Endodermal cell (in vitro differentiated cells): ENCODE measurements at regions not wholly inside any gene's neighbourhood (a gene's known extent, or its start where the extent isn't known, plus 50 kb on each side); places are given as distances from the start of the nearest gene placed in this dataset.
"Not testable (repeated sequence)": the region's sequence is repeated elsewhere in the genome, so short reads cannot be mapped to it uniquely, and the experiment has no call there.

Experiments used
- DNase-seq: peaks from one replicate; pipeline ENCODE4 v3.0.0-alpha.2; 2017
- H3K27ac ChIP-seq: 2 replicates; pipeline ENCODE4 v1.5.1; 2013; ENCODE audit warnings: mild to moderate bottlenecking, low read depth, low read length, moderate library complexity
- H3K27me3 ChIP-seq: 2 replicates; pipeline ENCODE4 v1.6.1; 2013; ENCODE audit warnings: mild to moderate bottlenecking, low read length, moderate library complexity; ENCODE audit not compliant: insufficient read depth, control insufficient read depth, poor library complexity, severe bottlenecking
- H3K36me3 ChIP-seq: 2 replicates; pipeline ENCODE4 v1.7.0; 2013; ENCODE audit warnings: mild to moderate bottlenecking, low read length, moderate library complexity; ENCODE audit not compliant: control insufficient read depth, insufficient read depth
- H3K4me1 ChIP-seq: one replicate; pipeline ENCODE4 v1.7.0; 2013; ENCODE audit warnings: low read length; ENCODE audit not compliant: control insufficient read depth, insufficient read depth
- H3K4me3 ChIP-seq: 2 replicates; pipeline ENCODE4 v1.5.1; 2013; ENCODE audit warnings: mild to moderate bottlenecking, low read length, moderate library complexity
- H3K9ac ChIP-seq: 2 replicates; pipeline ENCODE4 v1.6.1; 2013; ENCODE audit warnings: mild to moderate bottlenecking, low read length, moderate library complexity; ENCODE audit not compliant: poor library complexity, severe bottlenecking; ENCODE audit errors: extremely low read depth
- H3K9me3 ChIP-seq: 2 replicates; pipeline ENCODE4 v1.6.1; 2013; ENCODE audit warnings: mild to moderate bottlenecking, low read length, moderate library complexity; ENCODE audit not compliant: control insufficient read depth
- H3K27ac Mint-ChIP-seq: 2 replicates; pipeline ENCODE4 v1.8.0; 2020; ENCODE audit warnings: mixed read lengths
- H3K27me3 Mint-ChIP-seq: 2 replicates; pipeline ENCODE4 v1.8.0; 2021; ENCODE audit warnings: mild to moderate bottlenecking, mixed read lengths; ENCODE audit not compliant: insufficient read depth
- H3K36me3 Mint-ChIP-seq: 2 replicates; pipeline ENCODE4 v1.8.0; 2020; ENCODE audit warnings: low read depth, mixed read lengths
- H3K4me1 Mint-ChIP-seq: 2 replicates; pipeline ENCODE4 v1.8.0; 2020; ENCODE audit warnings: mixed read lengths
- H3K4me3 Mint-ChIP-seq: 2 replicates; pipeline ENCODE4 v1.8.0; 2020; ENCODE audit warnings: mild to moderate bottlenecking, moderate library complexity, mixed read lengths
- H3K9me3 Mint-ChIP-seq: 2 replicates; pipeline ENCODE4 v1.8.0; 2020; ENCODE audit warnings: mild to moderate bottlenecking, mixed read lengths
- WGBS, 2 experiments: methylation state at CpG; one replicate each; pipeline versions ENCODE4 v1.1.5 to v1.1.7; 2013; ENCODE audit warnings: missing lambda C conversion rate in 2 of 2, mixed read lengths in 1 of 2; ENCODE audit not compliant: insufficient coverage in 1 of 2, insufficient read length in 1 of 2; 5-methylcytosine and 5-hydroxymethylcytosine counted together

DNA sequence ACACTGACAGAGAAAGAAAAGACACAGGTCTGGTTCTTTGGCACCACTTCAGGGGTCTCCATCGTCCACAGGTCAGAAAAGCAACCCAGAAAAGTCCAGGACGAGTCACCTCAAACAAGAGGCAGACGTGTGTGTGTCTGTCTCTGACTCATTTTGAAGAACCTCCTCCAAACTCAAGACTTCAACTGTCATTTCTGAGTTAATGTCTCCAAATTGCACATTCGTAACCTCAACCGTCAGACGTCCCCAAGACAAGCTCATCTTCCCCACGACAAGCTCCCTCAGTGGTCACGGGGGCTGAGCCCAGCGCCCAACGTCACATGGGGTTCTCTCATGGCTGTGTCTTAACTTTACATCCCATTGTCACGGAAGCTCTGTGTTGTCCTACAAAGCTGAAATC, 70.2 kb upstream of the TNK2 start:
- H3K27ac Mint-ChIP-seq, result not testable (repeated sequence)
- 100% methylated on average over 1 of the region's 11 CpGs; no CpG with 5 or more reads in 1 of the 2 experiments for WGBS, 2 experiments

DNA sequence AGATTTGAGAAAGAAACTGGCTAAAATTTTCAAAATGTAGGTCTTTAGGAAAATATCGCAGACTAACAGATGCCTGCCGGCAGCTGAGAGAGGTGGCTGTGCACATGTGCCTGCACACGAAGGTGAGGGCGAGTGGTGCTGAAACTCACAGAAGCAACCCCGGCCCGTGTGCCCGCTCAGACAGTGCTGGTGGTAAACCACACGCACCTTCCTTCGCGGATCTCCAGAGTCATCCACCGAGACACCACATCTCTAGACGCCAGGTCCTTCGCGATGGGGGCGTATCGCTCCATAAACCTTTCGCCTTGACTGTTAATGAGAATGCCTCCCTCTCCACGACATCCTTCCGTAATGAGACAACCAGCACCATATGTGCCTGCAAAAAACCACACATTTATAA, 68.5 kb upstream of the TNK2 start:
- not testable (repeated sequence) for DNase-seq, H3K4me1 ChIP-seq
- WGBS, 2 experiments, result 83% methylated on average over 3 of the region's 19 CpGs; no CpG with 5 or more reads in 1 of the 2 experiments

More for the DNA sequence above, 70.2 kb upstream of the TNK2 start:
- not testable (repeated sequence) for DNase-seq, H3K27me3 Mint-ChIP-seq, H3K9me3 Mint-ChIP-seq, H3K27me3 ChIP-seq, H3K4me1 Mint-ChIP-seq, H3K27ac ChIP-seq, H3K4me3 ChIP-seq, H3K4me3 Mint-ChIP-seq, H3K9ac ChIP-seq, H3K4me1 ChIP-seq, H3K9me3 ChIP-seq
- H3K36me3 ChIP-seq, result peaks cover 30% of the 10 kb centered on the region
- H3K36me3 Mint-ChIP-seq, result peaks cover 30% of the 10 kb centered on the region

DNA sequence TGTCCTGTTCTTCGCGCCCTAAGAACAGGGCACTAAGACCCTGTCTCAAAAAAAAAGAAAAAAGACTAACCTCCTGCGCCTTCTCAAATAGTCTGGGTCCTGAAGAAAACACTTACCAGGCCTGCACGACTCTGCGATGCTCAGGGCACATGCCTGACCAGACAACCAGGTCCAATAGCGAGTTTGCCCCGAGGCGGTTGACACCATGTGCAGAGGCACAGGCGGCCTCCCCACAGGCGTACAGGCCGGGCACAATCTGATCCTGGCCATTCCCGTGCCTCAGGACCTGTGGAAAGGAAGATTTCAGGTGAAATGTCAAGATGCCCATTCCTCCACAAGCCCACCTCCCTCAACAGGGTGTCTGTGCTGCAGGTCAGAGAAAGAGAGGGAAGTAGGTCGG, 65.9 kb upstream of the TNK2 start:
- not testable (repeated sequence) for H3K9ac ChIP-seq, H3K4me1 Mint-ChIP-seq, H3K27ac Mint-ChIP-seq

More for the DNA sequence above, 68.5 kb upstream of the TNK2 start:
- H3K9ac ChIP-seq, H3K27me3 ChIP-seq, H3K27ac ChIP-seq, H3K4me3 ChIP-seq, H3K9me3 ChIP-seq, H3K27me3 Mint-ChIP-seq, H3K4me1 Mint-ChIP-seq, H3K27ac Mint-ChIP-seq, H3K9me3 Mint-ChIP-seq, H3K4me3 Mint-ChIP-seq: not testable (repeated sequence)
- H3K36me3 Mint-ChIP-seq, result peaks cover 29% of the 10 kb centered on the region
- H3K36me3 ChIP-seq, result peaks cover 26% of the 10 kb centered on the region

DNA sequence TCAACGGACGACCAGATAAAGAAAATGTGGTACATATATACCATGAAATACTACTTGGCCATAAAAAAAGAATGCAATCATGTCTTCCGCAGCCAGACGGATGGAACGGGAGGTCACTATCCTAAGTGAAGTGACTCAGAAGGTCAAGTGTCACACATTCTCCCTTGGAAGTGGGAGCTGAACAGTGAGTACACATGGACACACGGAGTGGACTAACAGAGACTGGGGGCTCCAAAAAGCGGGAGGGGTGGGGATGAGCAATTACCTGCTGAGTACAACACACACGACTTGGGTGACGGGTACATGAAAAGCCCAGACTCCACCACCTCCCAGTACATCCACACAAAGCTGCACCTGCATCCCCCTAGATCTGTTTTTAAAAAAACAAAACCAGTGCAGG, 62.5 kb upstream of the TNK2 start:
- peaks cover 53% of the 10 kb centered on the region for H3K36me3 Mint-ChIP-seq
- not testable (repeated sequence) for H3K4me3 Mint-ChIP-seq, H3K27ac ChIP-seq, DNase-seq, H3K27me3 ChIP-seq, H3K4me1 Mint-ChIP-seq, H3K4me3 ChIP-seq, H3K4me1 ChIP-seq, H3K27ac Mint-ChIP-seq, H3K9ac ChIP-seq, H3K27me3 Mint-ChIP-seq
- H3K36me3 ChIP-seq, result peaks cover 47% of the 10 kb centered on the region
- peaks cover 30% of the 10 kb centered on the region for H3K9me3 ChIP-seq
- WGBS, 2 experiments, result 95 to 99% methylated on average over 5 to 7 of the region's 9 CpGs
- peaks cover 14% of the 10 kb centered on the region for H3K9me3 Mint-ChIP-seq

More for the DNA sequence above, 65.9 kb upstream of the TNK2 start:
- Histone ChIP-seq H3K9me3 (peaks cover 23% of the 10 kb centered on the region), H3K36me3 (peaks cover 46% of the 10 kb centered on the region)
- H3K9me3 Mint-ChIP-seq, result peaks cover 12% of the 10 kb centered on the region
- not testable (repeated sequence) for DNase-seq, H3K27me3 ChIP-seq, H3K27me3 Mint-ChIP-seq, H3K4me3 ChIP-seq, H3K27ac ChIP-seq, H3K4me3 Mint-ChIP-seq, H3K4me1 ChIP-seq
- H3K36me3 Mint-ChIP-seq, result peaks cover 45% of the 10 kb centered on the region
- 90 to 94% methylated on average over 2 to 11 of the region's 13 CpGs for WGBS, 2 experiments

DNA sequence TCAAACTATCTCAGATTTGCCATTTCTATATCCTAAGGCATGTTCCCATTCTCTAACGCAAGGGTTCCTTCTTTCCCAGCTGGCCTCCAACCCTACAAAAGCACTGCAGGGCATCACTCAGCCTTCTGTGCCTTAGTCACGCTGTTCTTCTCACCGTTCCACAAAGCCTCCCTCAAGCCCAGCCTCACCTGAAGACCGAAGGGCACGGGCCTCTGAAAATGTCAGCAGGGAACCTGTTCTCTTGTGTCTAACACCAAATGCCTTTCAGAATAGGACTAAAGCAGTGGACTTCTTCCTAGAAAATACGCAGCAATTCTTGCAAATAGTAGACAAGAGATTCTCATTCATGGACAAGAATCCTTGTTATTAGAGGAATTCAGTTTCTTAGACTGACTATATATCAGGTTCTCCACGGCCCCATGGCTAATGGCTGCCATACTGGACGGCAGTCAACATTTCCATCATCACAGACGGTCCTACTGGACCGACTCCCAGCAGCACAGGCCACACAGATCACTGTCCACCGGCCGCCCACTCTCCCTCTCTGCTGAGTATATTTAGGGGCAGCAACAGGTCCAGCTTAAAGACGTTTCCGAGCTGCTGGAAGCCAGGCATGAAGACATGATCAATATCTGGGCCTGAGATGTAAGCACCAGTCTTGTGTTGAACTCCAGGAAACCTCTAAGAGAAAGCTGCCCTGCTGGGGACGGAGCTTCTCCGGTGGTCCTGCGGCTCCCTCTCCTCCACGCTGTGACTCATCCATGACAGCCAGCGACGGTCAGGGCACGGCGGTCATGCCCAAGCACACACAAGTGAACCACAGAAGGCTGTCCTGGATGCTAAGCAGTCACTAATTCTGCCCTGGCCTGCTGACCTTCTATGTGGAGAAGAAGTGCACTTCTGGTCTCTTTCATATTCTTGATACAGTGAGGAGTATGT, 61.8 kb upstream of the TNK2 start:
- not testable (repeated sequence) for DNase-seq, H3K27me3 Mint-ChIP-seq, H3K4me3 Mint-ChIP-seq, H3K27ac Mint-ChIP-seq, H3K4me1 Mint-ChIP-seq, H3K4me1 ChIP-seq, H3K27ac ChIP-seq, H3K9ac ChIP-seq, H3K4me3 ChIP-seq, H3K27me3 ChIP-seq
- Mint-ChIP-seq H3K9me3 (peaks cover 14% of the 10 kb centered on the region), H3K36me3 (peaks cover 52% of the 10 kb centered on the region)
- Histone ChIP-seq H3K9me3 (peaks cover 30% of the 10 kb centered on the region), H3K36me3 (peaks cover 39% of the 10 kb centered on the region)
- WGBS, 2 experiments, result 94% methylated on average over 20 to 21 of the region's 22 CpGs

DNA sequence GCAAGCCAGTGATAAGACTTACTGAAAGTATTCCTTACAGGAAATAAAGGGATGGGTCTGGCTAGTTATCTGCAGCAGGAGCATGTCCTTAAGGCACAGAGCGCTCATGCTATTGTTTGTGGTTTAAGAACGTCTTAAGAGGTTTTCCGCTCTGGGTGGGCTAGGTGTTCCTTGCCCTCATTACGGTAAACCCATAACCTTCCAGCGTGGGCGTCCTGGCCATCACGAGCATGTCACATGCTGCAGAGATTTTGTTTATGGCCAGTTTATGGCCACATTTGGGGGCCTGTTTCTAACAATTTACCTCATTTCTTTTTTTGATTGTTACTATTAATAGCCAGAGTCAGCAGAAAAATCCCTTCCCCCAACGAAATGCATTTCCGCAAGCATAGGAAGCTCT, 61.0 kb upstream of the TNK2 start:
- Mint-ChIP-seq H3K36me3 (peaks cover 58% of the 10 kb centered on the region), H3K9me3 (peaks cover 14% of the 10 kb centered on the region)
- H3K4me1 Mint-ChIP-seq, H3K4me3 Mint-ChIP-seq, H3K4me3 ChIP-seq, DNase-seq, H3K27ac Mint-ChIP-seq, H3K27me3 Mint-ChIP-seq, H3K9ac ChIP-seq, H3K27ac ChIP-seq, H3K27me3 ChIP-seq, H3K4me1 ChIP-seq: not testable (repeated sequence)
- Histone ChIP-seq H3K9me3 (peaks cover 30% of the 10 kb centered on the region), H3K36me3 (peaks cover 44% of the 10 kb centered on the region)
- 94 to 96% methylated on average over 7 of the region's 9 CpGs for WGBS, 2 experiments

DNA sequence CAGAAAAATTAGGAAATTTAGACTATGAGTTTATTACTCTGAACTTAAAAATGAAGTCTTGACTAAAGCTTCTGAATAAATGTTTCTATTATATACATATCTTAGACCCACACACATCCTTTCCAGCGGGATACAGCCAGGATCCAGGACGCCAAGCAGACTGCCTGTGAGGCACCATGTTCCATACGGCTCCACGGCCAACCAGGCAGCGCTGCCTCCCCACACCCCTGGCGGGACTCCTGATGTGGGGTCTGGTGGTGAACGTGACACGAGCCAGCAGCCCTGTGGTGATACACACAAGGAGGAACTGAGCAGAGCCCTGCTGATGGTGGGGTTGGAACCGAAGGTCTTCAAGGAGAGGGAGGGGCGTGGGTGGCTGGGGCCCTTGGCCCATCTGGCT, 59.8 kb upstream of the TNK2 start:
- not testable (repeated sequence) for H3K27me3 ChIP-seq, H3K4me1 ChIP-seq, H3K4me3 ChIP-seq, H3K4me3 Mint-ChIP-seq, H3K27ac Mint-ChIP-seq, H3K9ac ChIP-seq, H3K4me1 Mint-ChIP-seq, DNase-seq, H3K27me3 Mint-ChIP-seq, H3K27ac ChIP-seq
- peaks cover 56% of the 10 kb centered on the region for H3K36me3 Mint-ChIP-seq
- peaks cover 14% of the 10 kb centered on the region for H3K9me3 Mint-ChIP-seq
- H3K36me3 ChIP-seq, result peaks cover 39% of the 10 kb centered on the region
- WGBS, 2 experiments, result 96% methylated on average over 6 of the region's 10 CpGs; no CpG with 5 or more reads in 1 of the 2 experiments
- H3K9me3 ChIP-seq, result peaks cover 30% of the 10 kb centered on the region
